ENCODE measurements at regions not wholly inside any gene's neighbourhood (a gene's known extent, or its start where the extent isn't known, plus 50 kb on each side); places are given as distances from the start of the nearest gene placed in this dataset.

DNA sequence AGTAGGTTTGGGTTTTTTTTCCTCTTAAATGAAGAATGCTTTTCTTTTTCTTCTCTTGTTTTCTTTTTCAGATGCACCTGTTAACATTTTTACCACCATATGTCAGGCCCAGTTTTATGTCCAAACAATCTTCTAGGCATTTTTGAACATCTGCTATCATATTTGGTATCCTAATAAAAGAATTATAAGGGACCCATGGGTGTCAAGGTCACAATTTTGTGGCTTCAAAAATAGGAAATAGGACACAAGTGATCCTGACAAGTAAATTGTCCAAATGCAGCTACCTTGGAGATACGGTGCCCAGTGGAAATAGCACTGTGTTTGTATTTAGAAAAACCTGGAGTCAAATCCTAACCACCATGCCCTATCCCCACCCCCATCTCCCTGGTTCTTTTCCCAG lies 270.3 kb downstream of the MZT1 start:
- Histone ChIP-seq H3K4me3 (replicated peaks in 1 of 3; ENCODE audit: low read depth in 2 of 3, low read length in 3 of 3) (no peak overlapping the region), H3K9ac (ENCODE audit: insufficient read depth, low read length, poor library complexity, severe bottlenecking) (no peak overlapping the region), H3K27me3 (ENCODE audit: control insufficient read depth in 2 of 2, insufficient read depth in 2 of 2, low read length in 2 of 2) (no peaks in the 10 kb centered on the region), H3K9me3 (replicated peaks in 1 of 2; ENCODE audit: control insufficient read depth in 1 of 2, insufficient read depth in 1 of 2, low read length in 2 of 2) (peaks cover 0 to 3% of the 10 kb centered on the region in 2 donors), H4K20me1 (ENCODE audit: insufficient read depth, low read length) (no peaks in the 10 kb centered on the region), H3K36me3 (replicated peaks in 1 of 2; ENCODE audit: control insufficient read depth in 1 of 2, insufficient read depth in 2 of 2, low read length in 2 of 2) (no peaks in the 10 kb centered on the region), H3K4me2 (replicated peaks; ENCODE audit: extremely low read depth, low read length, poor library complexity, severe bottlenecking) (no peak overlapping the region), H3K79me2 (ENCODE audit: insufficient read depth, low read length) (no peaks in the 10 kb centered on the region), H3K27ac (ENCODE audit: low read depth in 1 of 2, low read length in 2 of 2) (no peak overlapping the region), H2AFZ (ENCODE audit: insufficient read depth, low read depth, low read length, poor library complexity, severe bottlenecking) (no peak overlapping the region), H3K4me1 (ENCODE audit: control insufficient read depth in 1 of 2, insufficient read depth in 2 of 2, low read length in 2 of 2) (no peaks in the 10 kb centered on the region)
- no peaks in the 10 kb centered on the region for H3K36me3 Mint-ChIP-seq
- peaks cover 0 to 3% (median 0%) of the 10 kb centered on the region in 3 donors for H3K27me3 Mint-ChIP-seq (ENCODE audit: low read depth in 3 of 3)
- H3K27ac Mint-ChIP-seq: no peak overlapping the region
- no peaks in the 10 kb centered on the region for H3K4me1 Mint-ChIP-seq
- H3K4me3 Mint-ChIP-seq: no peak overlapping the region
- TF ChIP-seq CTCF (IDR thresholded peaks at IDR 0.05): no peak
- no CpG with 5 or more reads among the region's 1 CpG for WGBS (ENCODE audit: insufficient coverage)
- intact Hi-C loops (cut with micrococcal nuclease): no loop called here
- H3K9me3 Mint-ChIP-seq: peaks cover 0 to 5% (median 2%) of the 10 kb centered on the region in 7 donors
- DNase-seq: no peak

DNA sequence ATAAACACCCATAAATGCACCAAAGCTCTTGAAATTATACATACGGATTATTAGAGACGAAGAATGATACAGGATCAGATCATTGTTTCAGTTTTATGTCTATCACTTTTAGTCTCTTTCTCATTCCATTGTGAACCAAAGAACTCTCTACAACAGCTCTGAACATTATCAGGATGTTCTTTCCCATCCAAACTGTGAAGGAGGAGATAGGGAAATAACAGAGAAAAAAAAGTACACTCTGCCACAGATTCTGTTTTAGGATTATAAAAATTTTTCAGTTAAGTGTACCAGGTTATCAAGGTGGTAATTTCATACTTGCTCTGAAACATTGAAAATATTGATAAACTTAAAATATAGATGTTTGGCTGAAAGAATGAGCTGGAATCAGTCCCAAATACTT lies 270.9 kb downstream of the MZT1 start:
- no peak overlapping the region for H3K27ac Mint-ChIP-seq
- no peaks in the 10 kb centered on the region for H3K79me2 ChIP-seq (ENCODE audit: insufficient read depth, low read length)
- H4K20me1 ChIP-seq (ENCODE audit: insufficient read depth, low read length): no peaks in the 10 kb centered on the region
- H3K36me3 ChIP-seq (replicated peaks in 1 of 2; ENCODE audit: control insufficient read depth in 1 of 2, insufficient read depth in 2 of 2, low read length in 2 of 2): no peaks in the 10 kb centered on the region
- H3K9ac ChIP-seq (ENCODE audit: insufficient read depth, low read length, poor library complexity, severe bottlenecking): no peak overlapping the region
- no peak overlapping the region for H3K4me3 ChIP-seq (replicated peaks in 1 of 3; ENCODE audit: low read depth in 2 of 3, low read length in 3 of 3)
- H3K36me3 Mint-ChIP-seq: no peaks in the 10 kb centered on the region
- H3K9me3 ChIP-seq (replicated peaks in 1 of 2; ENCODE audit: control insufficient read depth in 1 of 2, insufficient read depth in 1 of 2, low read length in 2 of 2): peaks cover 0 to 3% of the 10 kb centered on the region in 2 donors
- peaks cover 0 to 5% (median 2%) of the 10 kb centered on the region in 7 donors for H3K9me3 Mint-ChIP-seq
- H3K27ac ChIP-seq (ENCODE audit: low read depth in 1 of 2, low read length in 2 of 2): no peak overlapping the region
- no peak for TF ChIP-seq CTCF (IDR thresholded peaks at IDR 0.05)
- no peaks in the 10 kb centered on the region for H3K27me3 ChIP-seq (ENCODE audit: control insufficient read depth in 2 of 2, insufficient read depth in 2 of 2, low read length in 2 of 2)
- H3K4me1 ChIP-seq (ENCODE audit: control insufficient read depth in 1 of 2, insufficient read depth in 2 of 2, low read length in 2 of 2): no peaks in the 10 kb centered on the region
- no peak for DNase-seq
- no CpG with 5 or more reads among the region's 2 CpGs for WGBS (ENCODE audit: insufficient coverage)
- intact Hi-C loops (cut with micrococcal nuclease): no loop called here
- no peak overlapping the region for H3K4me2 ChIP-seq (replicated peaks; ENCODE audit: extremely low read depth, low read length, poor library complexity, severe bottlenecking)
- H2AFZ ChIP-seq (ENCODE audit: insufficient read depth, low read depth, low read length, poor library complexity, severe bottlenecking): no peak overlapping the region
- no peaks in the 10 kb centered on the region for H3K4me1 Mint-ChIP-seq
- peaks cover 0 to 3% (median 0%) of the 10 kb centered on the region in 3 donors for H3K27me3 Mint-ChIP-seq (ENCODE audit: low read depth in 3 of 3)
- no peak overlapping the region for H3K4me3 Mint-ChIP-seq

Measured in CD14-positive monocyte (primary cell).